PFSK-1 (cell line): ENCODE measurements at regions not wholly inside any gene's neighbourhood (a gene's known extent, or its start where the extent isn't known, plus 50 kb on each side); places are given as distances from the start of the nearest gene placed in this dataset.

Experiments
- FOXP2 ChIP-seq: optimal IDR thresholded peaks from 2 replicates; pipeline ENCODE3; 2011; ENCODE audit warnings: borderline replicate concordance, control low read depth, inconsistent platforms; ENCODE audit not compliant: insufficient read depth; ENCODE audit errors: extremely low read length, extremely low read depth
- POLR2AphosphoS5 ChIP-seq: IDR thresholded peaks from 2 replicates; pipeline ENCODE4 v1.6.1; 2012; ENCODE audit warnings: low read depth, mild to moderate bottlenecking, control low read depth, low read length, moderate library complexity
- SIN3A ChIP-seq: IDR thresholded peaks from 2 replicates; pipeline ENCODE4 v1.6.1; 2012; ENCODE audit warnings: mild to moderate bottlenecking, low read length, moderate library complexity, borderline replicate concordance; ENCODE audit not compliant: insufficient read depth
- TAF1 ChIP-seq: IDR thresholded peaks from 2 replicates; pipeline ENCODE4 v1.6.1; 2012; ENCODE audit warnings: low read length, control low read depth, borderline replicate concordance; ENCODE audit not compliant: insufficient read depth
- TF ChIP-seq, protein P1 (sequence below), 2 experiments: IDR thresholded peaks; 2 replicates each; pipeline versions ENCODE4 v1.6.1 to v1.8.0; 2011 to 2012; ENCODE audit warnings: low read depth in 2 of 2, low read length in 2 of 2, control low read depth in 1 of 2, inconsistent platforms in 1 of 2, mild to moderate bottlenecking in 1 of 2, moderate library complexity in 1 of 2; ENCODE audit not compliant: insufficient read depth in 1 of 2

DNA sequence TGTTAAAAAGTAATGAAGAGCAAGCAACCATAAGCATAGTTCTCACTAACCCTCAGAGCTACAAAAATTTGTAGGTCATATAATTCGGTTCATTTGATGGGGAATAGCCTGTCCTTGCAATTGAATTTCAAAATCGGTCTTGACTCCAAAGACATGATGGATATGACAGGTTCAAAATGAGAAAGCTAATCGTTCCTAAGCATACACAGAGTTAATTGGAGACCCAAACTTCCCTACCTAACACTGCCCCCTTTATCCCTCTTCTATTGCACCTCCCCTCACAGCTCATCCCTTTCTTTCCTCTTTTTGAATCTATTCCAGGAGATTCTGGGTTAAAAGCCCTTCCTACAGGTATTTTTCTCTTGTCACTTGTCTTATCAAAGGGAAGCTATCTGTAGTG lies 390.0 kb upstream of the PTBP2 start:
- TF ChIP-seq SIN3A (no peak), POLR2AphosphoS5 (no peak), FOXP2 (no peak), TAF1 (no peak)
- TF ChIP-seq, protein P1, sequence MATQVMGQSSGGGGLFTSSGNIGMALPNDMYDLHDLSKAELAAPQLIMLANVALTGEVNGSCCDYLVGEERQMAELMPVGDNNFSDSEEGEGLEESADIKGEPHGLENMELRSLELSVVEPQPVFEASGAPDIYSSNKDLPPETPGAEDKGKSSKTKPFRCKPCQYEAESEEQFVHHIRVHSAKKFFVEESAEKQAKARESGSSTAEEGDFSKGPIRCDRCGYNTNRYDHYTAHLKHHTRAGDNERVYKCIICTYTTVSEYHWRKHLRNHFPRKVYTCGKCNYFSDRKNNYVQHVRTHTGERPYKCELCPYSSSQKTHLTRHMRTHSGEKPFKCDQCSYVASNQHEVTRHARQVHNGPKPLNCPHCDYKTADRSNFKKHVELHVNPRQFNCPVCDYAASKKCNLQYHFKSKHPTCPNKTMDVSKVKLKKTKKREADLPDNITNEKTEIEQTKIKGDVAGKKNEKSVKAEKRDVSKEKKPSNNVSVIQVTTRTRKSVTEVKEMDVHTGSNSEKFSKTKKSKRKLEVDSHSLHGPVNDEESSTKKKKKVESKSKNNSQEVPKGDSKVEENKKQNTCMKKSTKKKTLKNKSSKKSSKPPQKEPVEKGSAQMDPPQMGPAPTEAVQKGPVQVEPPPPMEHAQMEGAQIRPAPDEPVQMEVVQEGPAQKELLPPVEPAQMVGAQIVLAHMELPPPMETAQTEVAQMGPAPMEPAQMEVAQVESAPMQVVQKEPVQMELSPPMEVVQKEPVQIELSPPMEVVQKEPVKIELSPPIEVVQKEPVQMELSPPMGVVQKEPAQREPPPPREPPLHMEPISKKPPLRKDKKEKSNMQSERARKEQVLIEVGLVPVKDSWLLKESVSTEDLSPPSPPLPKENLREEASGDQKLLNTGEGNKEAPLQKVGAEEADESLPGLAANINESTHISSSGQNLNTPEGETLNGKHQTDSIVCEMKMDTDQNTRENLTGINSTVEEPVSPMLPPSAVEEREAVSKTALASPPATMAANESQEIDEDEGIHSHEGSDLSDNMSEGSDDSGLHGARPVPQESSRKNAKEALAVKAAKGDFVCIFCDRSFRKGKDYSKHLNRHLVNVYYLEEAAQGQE (IDR thresholded peaks at IDR 0.05; ENCODE audit: insufficient read depth in 1 of 2, low read depth in 2 of 2, low read length in 2 of 2): no peak

DNA sequence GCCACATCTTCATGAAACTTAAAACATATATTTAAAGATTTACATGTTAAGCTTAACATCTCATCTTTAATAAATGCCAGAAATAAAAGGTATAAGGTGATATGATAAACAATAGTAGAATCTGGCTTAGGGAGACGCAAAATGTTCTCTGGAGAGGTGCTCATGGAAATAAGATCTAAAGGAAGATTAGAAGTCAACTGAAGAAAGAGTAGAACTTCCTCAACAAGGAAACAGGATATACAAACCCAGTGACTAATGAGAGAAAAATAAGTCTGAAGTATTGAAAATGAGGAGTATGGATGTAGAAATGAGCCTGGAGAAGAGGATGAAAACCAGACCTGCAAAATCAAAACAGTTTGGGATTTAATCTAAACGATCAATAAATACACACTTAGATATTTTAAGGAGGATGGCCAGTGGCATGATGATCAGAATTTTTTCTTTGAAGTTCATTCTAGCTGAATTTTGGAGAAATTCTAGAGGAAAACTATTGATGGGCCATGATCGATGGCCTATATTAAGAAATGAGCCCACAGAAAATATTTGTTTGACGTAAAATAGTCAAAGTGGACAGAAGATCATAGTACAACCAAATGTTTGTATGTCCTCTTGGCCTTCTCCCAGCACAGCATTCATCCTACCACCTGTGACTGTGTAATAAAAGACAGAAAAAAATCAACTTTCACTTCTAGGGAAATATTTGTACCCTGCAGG lies 387.9 kb upstream of the PTBP2 start:
- no peak for TF ChIP-seq SIN3A
- TF ChIP-seq FOXP2: no peak
- TF ChIP-seq POLR2AphosphoS5: no peak
- no peak for TF ChIP-seq TAF1
- TF ChIP-seq, protein P1 (IDR thresholded peaks at IDR 0.05; ENCODE audit: insufficient read depth in 1 of 2, low read depth in 2 of 2, low read length in 2 of 2): no peak

DNA sequence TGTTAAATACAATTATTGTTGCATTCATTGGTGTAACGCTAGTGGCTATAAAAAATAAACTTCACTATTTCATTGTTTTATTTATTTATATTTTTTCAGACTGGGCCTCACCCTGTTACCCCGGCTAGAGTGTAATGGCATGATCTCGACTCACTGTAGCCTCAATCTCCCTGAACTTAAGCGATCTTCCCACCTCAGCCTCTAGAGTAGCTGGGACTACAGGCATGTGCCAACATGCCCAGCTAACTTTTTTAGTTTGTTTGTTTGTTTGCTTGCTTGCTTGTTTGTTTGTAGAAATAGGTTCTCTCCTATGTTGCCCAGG lies 387.4 kb upstream of the PTBP2 start:
- TF ChIP-seq FOXP2 (no peak), SIN3A (no peak), POLR2AphosphoS5 (no peak)

DNA sequence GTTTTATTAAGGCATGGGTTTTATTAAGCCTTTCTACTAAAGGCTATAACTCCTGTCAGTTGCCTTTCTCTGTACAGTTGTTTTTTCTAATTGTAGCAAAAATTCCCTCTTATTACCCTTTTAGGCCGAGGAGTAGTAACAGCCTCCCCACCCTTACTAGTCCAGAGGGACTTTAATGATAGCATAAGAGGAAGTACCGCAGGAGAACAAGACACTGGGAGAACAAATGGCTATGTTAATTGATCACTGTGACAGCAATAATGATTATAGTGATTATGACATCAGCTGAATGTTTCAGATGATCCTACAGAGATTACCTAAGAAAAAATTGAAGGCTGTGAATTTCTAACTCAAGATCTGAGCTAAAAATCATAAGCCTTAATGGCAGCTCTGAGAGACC lies 383.0 kb upstream of the PTBP2 start:
- TF ChIP-seq TAF1: no peak
- no peak for TF ChIP-seq SIN3A
- no peak for TF ChIP-seq POLR2AphosphoS5
- TF ChIP-seq, protein P1 (IDR thresholded peaks at IDR 0.05; ENCODE audit: insufficient read depth in 1 of 2, low read depth in 2 of 2, low read length in 2 of 2): no peak
- TF ChIP-seq FOXP2: no peak

DNA sequence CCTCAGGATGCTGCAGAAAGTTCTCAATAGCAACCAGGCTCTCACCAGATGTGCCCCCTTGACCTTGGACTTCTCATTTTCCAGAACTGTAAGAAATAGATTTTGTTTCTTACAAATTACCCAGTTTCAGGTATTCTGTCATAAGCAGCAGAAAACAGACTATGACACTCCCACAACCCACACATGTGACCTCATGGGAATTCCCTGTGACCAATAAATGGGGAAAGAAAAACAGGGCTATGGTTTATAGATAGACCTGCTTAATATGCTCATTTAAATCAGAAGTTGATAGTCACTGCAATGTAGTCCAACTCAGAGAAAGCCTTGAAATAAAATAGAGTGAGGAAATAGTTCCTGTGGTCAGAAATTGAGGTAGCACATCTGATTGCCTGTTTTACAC lies 380.9 kb upstream of the PTBP2 start:
- TF ChIP-seq SIN3A: no peak
- TF ChIP-seq TAF1: no peak
- TF ChIP-seq POLR2AphosphoS5: no peak
- TF ChIP-seq, protein P1 (IDR thresholded peaks at IDR 0.05; ENCODE audit: insufficient read depth in 1 of 2, low read depth in 2 of 2, low read length in 2 of 2): no peak
- TF ChIP-seq FOXP2: no peak
